GM18909 (cell line): ENCODE measurements at regions not wholly inside any gene's neighbourhood (a gene's known extent, or its start where the extent isn't known, plus 50 kb on each side); places are given as distances from the start of the nearest gene placed in this dataset.
A peak's percentile ranks its signal among the peaks of the same experiment; 100 is the strongest.
"Not testable (repeated sequence)": the region's sequence is repeated elsewhere in the genome, so short reads cannot be mapped to it uniquely, and the experiment has no call there.

Experiments used
- ATAC-seq: cut with Tn5 transposase; IDR thresholded peaks from one replicate; pipeline ENCODE4 v1.9.1; 2021; ENCODE audit warnings: mild to moderate bottlenecking; ENCODE audit not compliant: unreplicated experiment, poor library complexity

DNA sequence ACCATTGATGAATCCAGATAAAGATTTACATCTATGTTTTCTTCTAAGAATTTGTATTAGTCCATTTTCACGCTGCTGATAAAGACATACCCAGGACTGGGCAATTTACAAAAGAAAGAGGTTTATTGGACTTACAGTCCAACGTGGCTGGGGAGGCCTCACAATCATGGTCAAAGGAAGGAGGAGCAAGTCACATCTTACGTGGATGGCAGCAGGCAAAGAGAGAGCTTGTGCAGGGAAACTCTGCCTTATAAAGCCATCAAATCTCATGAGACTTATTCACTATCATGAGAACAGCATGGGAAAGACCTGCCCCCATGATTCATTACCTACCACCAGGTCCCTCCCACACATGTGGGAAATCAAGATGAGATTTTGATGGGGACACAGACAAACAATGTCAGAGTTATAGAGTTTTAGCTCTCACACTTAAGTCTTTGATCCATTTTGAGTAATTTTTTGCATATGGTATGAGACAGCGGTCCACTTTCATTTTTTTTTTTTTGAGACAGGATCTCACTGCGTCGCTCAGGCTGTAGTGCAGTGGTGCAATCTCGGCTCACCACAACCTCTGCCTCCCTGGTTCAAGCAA is 53.5 kb upstream of the JADE2 start:
- ATAC-seq, result not testable (repeated sequence)

DNA sequence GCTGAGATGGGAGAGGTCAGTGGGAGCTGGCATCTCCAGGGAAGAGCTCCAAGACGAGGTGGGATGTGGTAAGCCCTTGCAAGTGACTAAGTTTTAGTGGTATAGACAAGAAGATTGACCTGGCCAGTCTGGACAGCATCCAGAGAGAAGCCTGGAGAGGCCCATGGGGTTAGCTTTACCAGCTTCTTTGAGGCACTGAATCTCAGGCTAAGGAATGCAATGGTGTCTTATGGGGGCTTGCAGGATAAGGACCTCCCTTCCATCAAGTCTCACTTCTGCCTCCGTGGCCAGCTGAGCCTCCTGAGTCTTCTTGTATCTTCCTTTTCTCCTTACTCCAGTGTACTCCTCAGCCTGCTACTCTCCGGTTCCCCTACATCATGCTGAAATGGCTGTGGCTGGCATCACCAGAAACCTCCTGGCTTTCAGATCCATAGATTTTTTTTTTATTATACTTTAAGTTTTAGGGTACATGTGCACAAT is 56.5 kb upstream of the JADE2 start:
- ATAC-seq, result no peak

DNA sequence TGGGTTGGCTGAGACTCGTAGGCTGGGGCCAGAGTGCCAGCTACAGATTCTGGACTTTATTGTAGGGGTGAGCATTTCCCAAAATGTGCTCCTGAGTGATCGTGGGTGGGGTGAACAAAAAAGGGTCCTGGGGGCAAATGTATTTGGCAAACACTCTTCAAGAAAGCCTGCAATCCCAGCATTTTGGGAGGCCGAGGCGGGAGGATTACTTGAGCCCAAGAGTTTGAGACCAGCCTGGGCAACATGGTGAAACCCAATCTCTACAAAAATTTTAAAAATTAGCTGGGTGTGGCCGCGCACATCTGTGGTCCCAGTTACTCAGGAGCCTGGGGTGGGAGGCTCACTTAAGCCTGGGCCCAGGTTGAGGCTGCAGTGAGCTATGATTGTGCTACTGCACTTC is 55.5 kb upstream of the CDKN2AIPNL start:
- no peak for ATAC-seq

DNA sequence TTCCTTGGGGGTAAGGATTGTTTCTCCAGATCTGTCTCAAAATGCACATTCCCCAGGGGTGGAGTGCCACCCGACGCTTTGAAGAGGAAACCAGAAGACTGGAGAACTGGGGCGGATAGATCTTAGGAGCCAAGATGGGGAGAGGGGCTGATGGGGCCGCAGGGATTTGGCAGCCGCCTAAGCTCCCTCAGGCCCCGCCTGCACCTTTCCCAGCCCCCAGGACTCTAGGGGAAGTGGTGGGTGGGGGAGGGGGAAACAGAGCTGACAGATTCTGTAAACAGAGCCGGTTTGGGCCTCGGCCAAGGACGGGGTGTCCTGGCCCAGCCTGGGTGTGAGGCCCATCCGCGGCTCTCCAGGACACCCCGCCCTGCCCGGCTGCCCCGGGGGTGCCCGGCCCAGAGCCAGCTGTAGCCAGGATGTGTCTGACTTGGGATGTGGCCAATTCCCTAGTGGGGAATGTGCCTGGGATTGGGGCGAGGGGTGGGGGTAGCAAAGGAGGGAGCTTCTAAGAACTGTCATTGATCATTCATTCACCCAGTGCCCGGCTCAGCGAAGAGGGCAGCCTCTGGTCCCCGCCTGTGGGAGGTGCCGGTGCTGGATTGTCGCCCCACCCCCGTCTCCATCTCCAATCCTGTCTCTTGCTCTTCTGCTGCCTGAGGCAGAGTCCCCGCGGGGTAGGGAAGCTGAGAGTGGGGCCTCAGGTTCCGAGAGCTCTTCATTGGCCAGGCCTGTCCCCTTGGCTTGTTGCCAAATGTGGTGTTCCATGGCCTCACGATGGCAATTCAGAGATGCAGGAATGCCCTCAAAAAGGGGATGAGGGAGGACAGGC is 54.8 kb upstream of the CDKN2AIPNL start:
- peak; percentile 35 for ATAC-seq

DNA sequence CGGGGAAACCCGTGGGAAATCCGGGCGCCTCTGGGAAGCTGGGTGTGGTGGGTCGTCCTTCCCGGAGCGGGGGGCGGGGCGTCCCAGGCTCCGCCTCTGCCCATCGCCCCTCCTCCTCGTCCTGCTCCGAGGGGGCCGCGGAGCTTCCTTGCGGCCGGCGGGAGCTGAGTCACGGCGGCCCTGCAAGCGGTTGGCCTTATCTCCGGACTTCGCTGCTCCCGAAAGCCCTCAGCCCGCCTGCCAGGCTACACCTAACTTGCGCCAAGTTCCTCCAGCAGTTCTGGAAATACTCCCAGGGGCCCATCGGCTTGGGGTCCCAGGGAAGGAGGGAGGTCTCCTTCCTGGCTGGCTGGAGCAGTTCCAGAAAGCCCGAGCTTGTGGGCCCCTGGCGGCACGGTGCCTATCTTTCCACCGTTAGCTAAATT is 54.1 kb upstream of the CDKN2AIPNL start:
- ATAC-seq, result peak; percentile 81

DNA sequence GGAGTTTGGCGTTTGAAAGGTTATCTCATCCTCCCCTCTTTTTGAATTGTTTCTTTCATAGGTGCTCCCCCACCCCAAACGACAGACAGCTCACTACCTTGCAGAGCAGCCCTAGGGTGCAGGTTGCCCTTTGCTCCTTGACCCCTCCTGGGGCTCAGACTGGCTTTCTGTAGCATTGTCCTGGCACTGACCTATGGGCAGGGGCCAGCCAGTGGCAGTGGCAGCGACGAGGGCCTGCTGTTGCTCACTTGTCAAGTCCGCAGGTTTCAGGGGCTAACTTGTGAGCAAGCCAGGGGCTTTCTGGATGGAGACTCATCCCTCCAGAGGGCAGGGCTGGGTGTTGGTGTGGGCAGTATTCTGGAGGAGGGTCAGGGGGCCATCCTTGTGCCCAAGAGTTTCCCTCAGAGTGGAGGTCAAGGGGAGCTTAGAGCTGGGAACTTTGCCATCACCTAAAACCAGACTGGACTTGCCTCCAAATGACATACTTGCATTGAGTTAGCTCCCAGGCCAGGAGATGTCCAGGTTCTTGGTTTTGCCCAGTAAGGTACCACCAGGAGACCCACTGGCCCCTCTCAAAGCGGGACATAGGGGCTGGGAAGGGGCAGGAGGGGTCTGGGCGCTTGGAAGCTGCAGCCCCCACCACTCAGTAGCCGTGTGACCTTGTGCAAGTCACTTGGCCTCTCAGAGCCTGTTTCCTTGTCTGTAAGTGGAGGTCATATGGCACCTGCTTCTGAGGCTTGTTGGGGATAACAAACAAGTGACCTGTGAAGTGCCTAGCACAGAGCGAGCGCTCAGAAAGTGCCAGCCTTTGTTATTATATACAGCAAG is 53.5 kb upstream of the CDKN2AIPNL start:
- ATAC-seq, result peak; percentile 31

DNA sequence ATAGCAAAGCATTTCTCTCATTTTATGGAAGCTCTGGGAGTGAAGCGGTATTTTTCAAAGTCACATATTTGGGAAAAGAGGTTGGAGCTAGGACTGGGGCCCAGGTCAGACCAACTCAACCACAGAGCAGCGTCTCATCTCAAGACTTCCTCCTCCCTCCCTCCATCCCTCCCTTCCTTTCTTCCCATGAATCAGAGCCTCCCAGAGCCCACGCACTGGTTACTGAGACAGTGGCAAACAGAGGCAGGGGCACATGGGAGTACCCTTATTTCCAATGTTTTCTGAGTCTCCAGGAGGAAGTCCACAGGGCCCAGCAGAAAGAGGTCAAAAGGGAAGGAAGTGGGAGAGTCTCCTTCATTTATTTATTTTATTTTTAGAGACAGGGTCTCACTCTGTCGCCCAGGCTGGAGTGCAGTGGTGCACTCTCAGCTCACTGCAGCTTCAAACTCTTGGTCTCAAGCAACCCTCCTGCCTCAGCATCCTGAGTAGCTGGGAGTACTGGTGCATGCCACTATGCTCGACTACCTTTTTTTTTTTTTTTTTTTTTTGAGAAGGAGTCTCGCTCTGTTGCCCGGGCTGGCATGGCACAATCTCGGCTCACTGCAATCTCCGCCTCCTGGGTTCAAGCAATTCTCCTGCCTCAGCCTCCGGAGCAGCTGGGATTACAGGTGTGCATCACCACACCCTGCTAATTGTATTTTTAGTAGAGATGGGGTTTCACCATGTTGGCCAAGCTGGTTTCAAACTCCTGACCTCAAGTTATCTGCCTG is 52.5 kb upstream of the CDKN2AIPNL start:
- no peak for ATAC-seq

DNA sequence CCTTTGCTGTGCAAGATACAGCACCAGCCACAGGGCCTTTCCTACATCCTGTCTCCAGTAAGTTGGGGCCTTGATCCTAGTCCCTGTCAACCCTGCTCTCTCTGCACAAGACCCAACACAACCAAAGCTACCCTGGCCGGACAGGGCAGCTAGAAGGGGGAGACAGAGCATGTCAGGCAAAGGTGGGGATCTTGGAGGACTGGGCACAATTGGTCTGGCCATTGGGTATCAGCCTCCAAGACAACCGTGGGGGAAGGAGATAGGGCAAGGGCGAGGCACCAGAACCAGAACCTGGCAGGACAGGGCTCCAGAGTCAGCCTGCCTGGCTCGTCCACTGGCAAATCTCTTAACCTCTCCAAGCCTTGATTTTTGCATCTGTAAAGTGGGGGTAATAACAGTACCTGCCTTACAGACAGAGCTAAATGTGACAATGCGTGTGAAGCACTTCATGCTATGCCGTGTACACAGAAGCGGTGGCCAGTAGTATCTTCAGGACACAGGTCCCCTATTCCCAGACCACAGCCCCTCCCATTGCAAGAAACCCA is 51.6 kb upstream of the CDKN2AIPNL start:
- ATAC-seq, result no peak

DNA sequence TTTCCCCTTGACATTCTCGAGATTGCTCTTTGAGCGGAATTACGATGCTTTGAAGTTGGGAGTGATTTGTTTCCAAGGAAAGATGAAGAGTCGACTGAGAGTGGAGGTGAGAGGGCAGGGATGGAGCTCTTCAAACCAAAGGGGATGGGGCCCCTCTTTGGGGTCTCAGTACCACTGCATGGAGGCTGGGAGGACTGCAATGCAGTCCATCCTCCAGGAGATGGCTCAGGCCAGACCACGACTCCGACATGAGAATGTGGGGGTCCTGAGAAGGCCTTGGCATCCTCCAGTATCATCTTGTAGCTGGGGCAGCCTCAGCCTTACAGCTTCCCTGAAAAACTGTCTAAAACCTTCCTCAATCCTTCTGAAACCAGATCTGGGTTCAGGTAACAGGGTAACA is 51.1 kb upstream of the CDKN2AIPNL start:
- no peak for ATAC-seq

DNA sequence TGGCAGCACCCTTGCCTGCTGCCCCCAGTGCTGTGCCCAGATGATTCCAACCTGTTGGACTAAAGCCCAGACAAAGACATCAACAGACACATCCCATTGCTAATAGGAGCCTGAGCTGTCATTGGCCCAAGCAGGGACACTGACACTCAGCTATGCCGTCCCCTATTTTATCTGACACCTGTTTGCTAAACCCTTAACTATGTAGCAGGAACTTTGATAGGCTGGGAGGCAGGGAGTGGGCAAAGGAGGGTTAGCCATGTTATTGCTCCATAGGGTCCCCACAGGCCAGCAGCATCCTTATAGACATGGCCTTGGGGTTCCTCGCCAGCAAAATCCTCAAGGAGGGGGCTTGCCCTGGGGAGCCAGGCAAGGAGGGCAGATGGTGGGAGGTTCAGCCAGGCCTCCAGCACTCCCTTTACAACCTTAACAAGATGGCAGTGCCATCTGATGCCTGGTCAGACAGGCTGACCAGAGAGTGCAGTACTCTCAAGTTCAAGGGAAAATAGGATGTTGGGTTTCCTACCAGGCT is 50.4 kb upstream of the CDKN2AIPNL start:
- ATAC-seq, result no peak
